ENCODE measurements at regions not wholly inside any gene's neighbourhood (a gene's known extent, or its start where the extent isn't known, plus 50 kb on each side); places are given as distances from the start of the nearest gene placed in this dataset.
"Not testable (repeated sequence)": the region's sequence is repeated elsewhere in the genome, so short reads cannot be mapped to it uniquely, and the experiment has no call there.

- DNase-seq = not testable (repeated sequence)
Observed at GRCh38 chr7:155397758-155398714, 59.9 kb upstream of the EN2 start.

GRCh38 chr7:155398944-155399343, 59.0 kb upstream of the EN2 start:
- no peak for DNase-seq

DNA sequence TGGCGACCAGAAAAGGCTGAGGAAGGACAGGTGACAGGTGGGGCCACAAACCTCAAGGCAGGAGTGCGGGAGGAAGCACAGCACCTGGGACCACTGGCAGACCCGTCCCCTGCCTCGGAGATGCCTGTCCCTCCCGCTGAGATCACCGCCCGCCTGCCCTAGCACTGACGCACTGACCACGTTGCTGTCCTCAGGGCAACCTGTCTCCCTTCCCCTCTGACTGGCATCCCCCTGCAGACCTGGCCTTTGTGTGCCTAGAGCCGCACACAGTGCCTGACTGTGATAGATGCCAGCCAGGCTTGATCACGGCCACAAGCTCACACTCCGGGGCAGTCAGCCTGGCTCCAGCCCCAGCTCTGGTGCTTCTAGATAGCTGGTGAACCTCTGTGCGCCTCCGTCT, 58.4 kb upstream of the EN2 start:
- DNase-seq = no peak

DNA sequence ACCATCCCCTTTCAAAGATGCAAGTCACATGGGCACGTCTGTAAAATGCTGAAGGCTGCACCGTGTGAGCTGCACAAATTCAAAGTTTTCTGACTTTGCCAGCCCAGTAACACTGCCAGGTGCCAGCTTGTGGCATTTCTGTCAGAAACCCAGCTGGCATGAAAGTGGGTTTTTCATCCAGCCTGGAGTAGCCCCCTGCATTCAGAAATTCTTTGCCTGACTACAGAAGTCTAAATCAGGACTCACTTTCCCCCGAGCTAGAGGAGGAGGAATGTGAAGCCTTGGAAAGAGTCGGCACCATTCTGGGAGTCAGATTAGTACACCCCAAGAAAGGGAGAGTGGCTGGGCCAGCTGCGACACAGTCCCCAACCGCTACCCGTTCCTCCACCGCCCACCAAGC, 56.7 kb upstream of the EN2 start:
- no peak for DNase-seq

DNA sequence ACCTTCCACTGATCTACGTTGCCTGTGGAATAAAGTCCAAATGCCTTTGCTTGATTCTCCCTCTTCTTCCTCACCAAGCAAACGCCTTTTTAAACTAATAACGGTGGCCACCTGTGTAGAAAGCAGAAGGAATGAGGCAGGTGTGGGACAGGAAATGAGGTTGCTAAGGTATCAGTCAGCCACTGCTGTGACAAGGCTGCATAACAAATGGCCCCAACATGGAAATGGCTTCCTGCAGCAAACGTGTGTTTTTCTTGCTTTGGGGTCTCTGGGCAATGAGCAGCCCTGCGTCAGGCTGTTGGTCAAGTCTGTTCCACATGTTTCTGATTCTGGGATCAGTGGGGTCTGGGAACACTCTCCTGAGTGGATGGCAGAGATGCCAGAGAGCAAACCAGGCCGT, 56.0 kb upstream of the EN2 start:
- no peak for DNase-seq

DNA sequence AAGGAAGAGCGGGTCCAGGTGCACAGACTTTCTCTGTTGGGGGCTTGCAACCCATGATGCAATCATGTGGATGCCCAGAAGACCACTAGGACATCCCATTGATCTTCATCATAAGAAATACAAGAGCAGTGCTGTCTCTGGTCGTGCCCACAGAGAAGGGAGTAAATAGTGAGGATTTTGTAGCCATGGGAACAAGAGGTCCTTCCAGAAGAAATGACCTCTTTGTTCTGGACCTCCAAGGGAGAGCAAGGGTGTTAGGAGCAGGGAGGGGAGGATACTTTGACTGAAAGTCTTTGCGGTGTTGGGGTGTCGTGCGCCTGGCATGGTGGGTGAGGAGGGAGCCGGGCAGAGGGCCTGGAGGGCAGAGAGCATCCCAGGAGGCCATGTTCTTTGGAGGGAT, 55.0 kb upstream of the EN2 start:
- DNase-seq = no peak

DNA sequence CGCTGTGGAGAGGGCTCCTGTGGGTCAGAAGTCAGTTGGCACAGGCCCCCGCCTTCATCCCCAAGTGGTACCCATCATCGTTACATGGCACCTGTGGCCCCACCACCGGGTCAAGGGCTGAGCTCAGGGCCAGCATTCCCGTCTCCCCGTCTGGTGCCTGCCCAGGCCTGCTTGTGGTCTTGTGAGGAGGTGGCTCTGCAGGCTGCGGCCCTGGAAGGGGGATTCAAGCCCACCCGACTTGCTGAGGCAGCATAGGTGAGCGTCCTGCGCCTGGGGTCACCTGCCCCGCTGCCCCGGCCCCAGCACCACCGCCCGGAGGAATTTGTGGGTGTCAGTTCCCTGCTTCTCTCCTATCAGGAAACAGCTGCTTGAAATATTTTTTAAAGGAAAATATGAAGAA, 53.0 kb upstream of the EN2 start:
- DNase-seq = no peak

DNA sequence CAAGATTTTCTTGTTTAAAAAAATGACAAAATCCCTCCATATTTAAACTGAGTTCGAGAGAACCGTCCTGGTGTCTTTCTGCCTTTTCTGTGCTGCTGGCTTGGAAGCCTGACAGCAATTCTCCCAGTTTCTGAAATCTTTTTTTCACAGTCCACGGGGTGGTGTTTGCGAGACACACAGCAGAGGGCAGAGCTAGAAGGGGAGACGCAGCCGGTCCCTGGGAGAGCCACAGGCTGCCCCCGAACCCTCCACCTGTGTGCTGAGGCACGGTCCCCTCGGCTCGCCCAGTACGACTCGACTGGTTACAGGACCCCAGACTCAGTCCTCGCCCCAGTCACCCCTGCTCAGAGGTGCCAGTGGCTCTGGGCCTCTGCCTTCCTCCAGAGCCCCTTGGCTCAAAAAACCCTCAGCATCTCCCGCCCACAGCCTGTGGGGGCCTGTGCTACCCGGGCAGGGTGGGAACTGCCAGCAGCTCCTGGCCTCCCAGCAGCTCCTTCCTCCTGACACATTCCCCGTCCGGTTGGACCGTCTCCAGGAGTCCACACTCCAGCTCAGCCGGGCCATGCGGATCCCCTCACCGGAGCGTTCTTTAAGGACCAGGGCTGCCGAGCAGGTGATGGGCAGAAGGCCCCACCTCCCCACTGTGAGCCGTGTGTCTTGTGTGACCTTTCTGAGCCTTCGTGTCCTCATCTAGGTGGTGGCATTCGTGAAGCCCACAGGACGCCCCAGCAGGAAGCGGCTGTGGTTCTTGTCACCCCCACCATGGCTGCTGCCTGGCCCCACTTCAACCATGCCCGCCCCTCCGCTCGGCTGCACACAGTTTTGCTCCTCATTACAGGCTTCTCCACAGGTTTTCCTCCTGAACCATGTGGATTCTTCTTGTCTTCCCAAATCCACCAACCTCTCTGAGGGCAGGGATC, 52.3 kb upstream of the EN2 start:
- DNase-seq = no peak

GRCh38 chr7:155407799-155408198, 50.1 kb upstream of the EN2 start:
- DNase-seq = no peak

All from NCI-H446 (cell line).